ENCODE measurements at regions not wholly inside any gene's neighbourhood (a gene's known extent, or its start where the extent isn't known, plus 50 kb on each side); places are given as distances from the start of the nearest gene placed in this dataset.

DNA sequence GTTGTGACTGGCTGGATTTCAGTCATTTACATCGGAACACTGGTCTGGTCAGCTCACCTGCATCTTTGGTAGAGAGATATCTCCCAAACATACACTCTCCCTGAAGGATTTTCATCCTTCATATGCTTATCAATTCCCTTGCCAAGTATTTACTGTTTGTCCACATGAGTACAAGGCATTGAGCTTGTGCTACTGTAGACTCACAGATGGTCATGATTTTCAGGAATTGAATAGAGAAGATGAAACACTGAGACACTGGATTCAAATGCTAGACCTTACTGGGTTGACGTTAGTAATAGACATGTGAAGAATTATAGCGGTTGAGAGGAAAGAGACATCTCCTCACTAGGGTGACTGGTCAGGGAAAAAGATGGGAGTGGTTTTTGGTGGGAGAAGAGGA is 62.9 kb upstream of the ABL1 start:
- H3K4me3 ChIP-seq (ENCODE audit: low read length), result no peak overlapping the region
- no peak for DNase-seq (ENCODE audit: low read depth)
- TF ChIP-seq, protein P1, sequence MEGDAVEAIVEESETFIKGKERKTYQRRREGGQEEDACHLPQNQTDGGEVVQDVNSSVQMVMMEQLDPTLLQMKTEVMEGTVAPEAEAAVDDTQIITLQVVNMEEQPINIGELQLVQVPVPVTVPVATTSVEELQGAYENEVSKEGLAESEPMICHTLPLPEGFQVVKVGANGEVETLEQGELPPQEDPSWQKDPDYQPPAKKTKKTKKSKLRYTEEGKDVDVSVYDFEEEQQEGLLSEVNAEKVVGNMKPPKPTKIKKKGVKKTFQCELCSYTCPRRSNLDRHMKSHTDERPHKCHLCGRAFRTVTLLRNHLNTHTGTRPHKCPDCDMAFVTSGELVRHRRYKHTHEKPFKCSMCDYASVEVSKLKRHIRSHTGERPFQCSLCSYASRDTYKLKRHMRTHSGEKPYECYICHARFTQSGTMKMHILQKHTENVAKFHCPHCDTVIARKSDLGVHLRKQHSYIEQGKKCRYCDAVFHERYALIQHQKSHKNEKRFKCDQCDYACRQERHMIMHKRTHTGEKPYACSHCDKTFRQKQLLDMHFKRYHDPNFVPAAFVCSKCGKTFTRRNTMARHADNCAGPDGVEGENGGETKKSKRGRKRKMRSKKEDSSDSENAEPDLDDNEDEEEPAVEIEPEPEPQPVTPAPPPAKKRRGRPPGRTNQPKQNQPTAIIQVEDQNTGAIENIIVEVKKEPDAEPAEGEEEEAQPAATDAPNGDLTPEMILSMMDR (IDR thresholded peaks at IDR 0.05; ENCODE audit: insufficient read depth, low read depth, low read length, missing control alignments), result no peak

DNA sequence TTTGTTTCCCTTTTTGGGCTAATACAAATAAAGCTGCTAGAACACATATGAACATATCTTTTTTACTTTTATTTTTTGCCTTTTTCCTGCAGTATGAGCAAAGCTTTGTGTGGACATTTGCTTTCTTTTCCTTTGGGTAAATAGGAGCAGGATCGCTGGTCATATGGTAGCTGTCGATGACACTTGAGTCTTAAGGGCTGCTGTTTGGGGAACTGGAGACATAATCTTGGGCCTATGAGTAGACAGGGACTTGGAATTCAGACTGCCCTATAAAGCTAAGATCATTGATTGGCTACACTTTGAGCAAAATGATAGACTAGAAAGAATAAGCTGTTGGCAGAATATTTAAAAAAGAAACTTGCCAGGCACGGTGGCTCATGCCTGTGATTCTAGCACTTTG is 60.9 kb upstream of the ABL1 start:
- DNase-seq (ENCODE audit: low read depth), result no peak
- TF ChIP-seq, protein P1 (IDR thresholded peaks at IDR 0.05; ENCODE audit: insufficient read depth, low read depth, low read length, missing control alignments), result no peak
- no peak overlapping the region for H3K4me3 ChIP-seq (ENCODE audit: low read length)

DNA sequence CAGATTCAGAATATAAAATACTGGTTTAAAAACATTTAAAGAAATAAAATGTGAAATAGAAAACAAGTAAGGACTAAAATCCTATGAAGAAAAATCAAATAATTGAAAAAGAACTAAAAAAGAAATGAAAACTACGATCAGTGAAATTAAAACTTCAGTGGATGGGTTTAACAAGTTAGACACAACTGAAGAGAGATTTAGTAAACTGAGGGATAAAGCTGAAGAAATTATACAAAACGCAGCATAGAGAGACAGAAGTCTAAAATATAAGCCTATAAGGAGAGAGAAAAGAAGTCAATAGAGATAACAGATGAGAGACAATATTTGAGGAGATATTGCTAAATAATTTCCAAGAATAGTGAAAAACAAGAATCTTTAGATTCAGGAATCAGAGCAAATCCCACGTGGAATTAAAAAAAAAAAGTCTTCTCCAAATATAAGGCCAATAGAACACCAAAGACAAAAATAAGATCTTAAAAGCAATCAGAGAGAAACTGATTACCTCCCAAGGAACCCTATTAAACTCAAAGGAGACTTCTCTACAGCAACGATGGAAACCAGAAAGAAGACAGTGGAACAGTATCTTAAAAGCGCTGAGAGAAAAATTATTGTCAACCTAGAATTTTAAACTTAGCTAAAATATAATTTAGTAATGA is 59.6 kb upstream of the ABL1 start:
- no peak overlapping the region for H3K4me3 ChIP-seq (ENCODE audit: low read length)
- DNase-seq (ENCODE audit: low read depth), result no peak
- TF ChIP-seq, protein P1 (IDR thresholded peaks at IDR 0.05; ENCODE audit: insufficient read depth, low read depth, low read length, missing control alignments), result no peak

DNA sequence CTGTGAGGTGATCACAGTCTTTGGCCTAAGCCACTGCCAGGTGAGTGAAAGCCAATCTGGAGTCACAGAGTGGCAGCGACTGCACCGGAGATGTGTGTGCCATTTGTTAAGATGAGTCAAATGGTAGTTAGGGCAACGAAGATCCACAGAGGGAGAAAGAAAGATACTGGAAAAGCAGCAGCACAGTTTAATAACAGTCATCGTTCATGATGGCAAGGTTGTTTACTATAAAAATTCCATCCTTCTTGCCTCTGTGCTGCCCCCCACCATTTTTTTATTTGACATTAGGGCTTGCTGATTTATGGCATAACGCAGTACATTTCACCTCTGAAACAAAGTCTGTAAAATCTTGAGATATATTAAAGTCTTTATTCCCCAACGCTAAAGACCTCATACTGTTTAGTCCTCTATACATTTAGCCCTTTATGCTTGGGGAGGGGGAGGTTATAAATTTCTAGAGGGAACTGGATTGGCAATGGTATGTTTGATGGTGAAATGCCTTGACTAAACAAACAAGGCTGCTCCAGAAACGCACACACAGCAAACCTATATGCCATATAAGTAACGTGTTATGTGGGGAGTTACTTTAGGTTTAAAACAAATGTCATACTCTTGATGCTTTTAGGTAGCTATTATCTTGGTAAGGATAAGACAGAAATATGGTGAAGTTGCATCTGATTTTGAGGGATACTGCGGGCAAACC is 55.8 kb upstream of the ABL1 start:
- no peak overlapping the region for H3K4me3 ChIP-seq (ENCODE audit: low read length)
- no peak for DNase-seq (ENCODE audit: low read depth)
- TF ChIP-seq, protein P1 (IDR thresholded peaks at IDR 0.05; ENCODE audit: insufficient read depth, low read depth, low read length, missing control alignments), result no peak

DNA sequence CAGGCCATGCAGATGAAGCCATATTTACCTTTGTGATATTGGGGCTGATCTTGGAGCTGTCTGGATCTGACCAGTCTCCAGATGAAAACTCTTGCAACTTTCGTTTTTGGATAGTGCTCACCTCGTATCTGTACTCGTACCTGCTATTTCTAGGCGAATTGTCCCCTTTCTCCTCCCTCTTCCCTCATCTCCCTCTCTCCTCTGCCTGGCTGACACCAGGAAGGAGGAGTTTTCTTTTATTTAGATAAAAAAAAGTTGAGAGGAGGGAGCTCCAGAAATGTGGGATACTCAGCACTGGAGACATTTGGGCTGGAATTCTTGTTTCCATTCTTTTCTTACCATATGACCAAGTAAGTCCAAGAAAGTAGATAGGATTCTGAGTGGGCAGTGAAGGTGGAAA is 54.6 kb upstream of the ABL1 start:
- DNase-seq (ENCODE audit: low read depth), result no peak
- no peak overlapping the region for H3K4me3 ChIP-seq (ENCODE audit: low read length)
- TF ChIP-seq, protein P1 (IDR thresholded peaks at IDR 0.05; ENCODE audit: insufficient read depth, low read depth, low read length, missing control alignments), result no peak

DNA sequence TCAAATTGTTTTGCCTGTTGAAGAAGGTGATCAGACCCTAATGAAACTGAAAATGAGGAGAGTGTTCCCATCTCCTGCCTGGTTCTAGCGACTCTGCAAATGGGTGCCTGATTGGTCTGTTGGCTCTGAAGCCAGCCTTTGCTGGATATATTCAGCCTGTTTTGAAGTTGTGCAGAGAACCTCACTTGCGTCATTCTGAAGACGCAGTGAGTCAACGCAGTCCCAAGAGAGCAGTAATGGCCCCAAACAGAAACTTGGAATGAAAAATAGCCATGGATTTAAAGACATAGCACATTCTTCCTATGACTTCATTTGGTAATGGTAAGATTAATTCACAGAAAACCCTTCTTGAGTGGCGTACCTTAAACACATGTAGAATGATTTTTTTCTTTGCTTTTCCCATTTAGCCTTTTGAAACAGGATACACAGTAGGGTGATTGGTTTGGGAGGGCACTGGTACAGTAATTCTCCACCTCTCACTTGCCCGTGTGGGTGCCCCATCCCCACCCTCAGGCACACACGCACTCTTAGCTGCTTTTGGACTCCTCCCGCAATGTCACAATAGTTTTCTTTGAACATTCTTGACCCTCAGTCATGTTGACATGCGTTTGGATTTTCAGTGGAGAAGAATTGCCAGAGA is 54.1 kb upstream of the ABL1 start:
- H3K4me3 ChIP-seq (ENCODE audit: low read length), result no peak overlapping the region
- TF ChIP-seq, protein P1 (IDR thresholded peaks at IDR 0.05; ENCODE audit: insufficient read depth, low read depth, low read length, missing control alignments), result no peak
- DNase-seq (ENCODE audit: low read depth), result peak; percentile 36

All from epithelial cell of esophagus (primary cell).